ENCODE measurements at regions not wholly inside any gene's neighbourhood (a gene's known extent, or its start where the extent isn't known, plus 50 kb on each side); places are given as distances from the start of the nearest gene placed in this dataset.

DNA sequence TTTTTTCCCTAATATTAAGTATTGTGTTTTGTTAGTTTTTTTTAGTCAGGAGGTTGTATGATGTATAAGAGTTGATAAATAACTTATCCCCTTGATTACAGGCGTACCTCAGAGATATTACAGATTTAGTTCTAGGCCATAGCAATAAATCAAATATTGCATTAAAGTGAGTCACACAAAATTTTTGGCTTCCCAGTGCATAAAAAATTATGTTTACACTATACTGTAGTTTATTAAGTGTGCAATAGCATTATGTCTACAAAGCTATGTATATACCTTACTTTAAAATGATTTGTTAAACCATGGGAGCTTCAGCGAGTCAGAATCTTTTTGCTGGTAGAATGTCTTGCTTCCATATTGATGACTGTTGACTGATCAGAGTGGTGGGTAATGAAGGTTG lies 1180.6 kb upstream of the CDH18 start:
- ATAC-seq (no peak), DNase-seq (no peak)
- Mint-ChIP-seq H3K27me3 (no peaks in the 10 kb centered on the region), H3K9me3 (peaks cover 0 to 16% (median 6%) of the 10 kb centered on the region in 9 donors), H3K27ac (no peak overlapping the region), H3K36me3 (no peaks in the 10 kb centered on the region), H3K4me3 (no peak overlapping the region), H3K4me1 (no peaks in the 10 kb centered on the region)
- POLR2A ChIA-PET: no interaction called here

GRCh38 chr5:21165344-21165743 lies 1177.3 kb upstream of the CDH18 start:
- no peaks in the 10 kb centered on the region for H3K27me3 Mint-ChIP-seq
- H3K36me3 Mint-ChIP-seq: no peaks in the 10 kb centered on the region
- H3K27ac Mint-ChIP-seq: no peak overlapping the region
- POLR2A ChIA-PET: no interaction called here
- no peak for DNase-seq
- H3K9me3 Mint-ChIP-seq: peaks cover 0 to 19% (median 7%) of the 10 kb centered on the region in 9 donors
- H3K4me3 Mint-ChIP-seq: no peak overlapping the region
- H3K4me1 Mint-ChIP-seq: no peaks in the 10 kb centered on the region
- no peak for ATAC-seq

DNA sequence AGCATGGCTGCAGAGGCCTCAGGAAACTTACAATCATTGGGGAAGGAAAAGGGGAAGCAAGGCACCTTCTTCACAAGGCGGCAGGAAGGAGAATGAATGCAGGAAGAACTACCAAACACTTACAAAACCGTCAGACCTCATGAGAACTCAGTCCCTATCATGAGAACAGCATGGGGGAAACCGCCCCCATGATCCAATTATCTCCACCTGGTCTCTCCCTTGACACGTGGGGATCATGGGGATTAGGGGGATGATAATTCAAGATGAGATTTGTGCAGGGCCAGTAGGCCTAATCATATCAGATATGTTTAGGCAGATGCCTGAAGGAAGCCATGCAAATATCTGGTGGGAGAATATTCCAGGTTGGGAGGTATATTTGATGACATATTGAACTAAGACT lies 1176.4 kb upstream of the CDH18 start:
- no peak for DNase-seq
- Mint-ChIP-seq H3K27ac (no peak overlapping the region), H3K27me3 (no peaks in the 10 kb centered on the region), H3K36me3 (no peaks in the 10 kb centered on the region), H3K4me1 (no peaks in the 10 kb centered on the region), H3K4me3 (no peak overlapping the region), H3K9me3 (peaks cover 0 to 19% (median 7%) of the 10 kb centered on the region in 9 donors)
- no peak for ATAC-seq
- POLR2A ChIA-PET: no interaction called here

DNA sequence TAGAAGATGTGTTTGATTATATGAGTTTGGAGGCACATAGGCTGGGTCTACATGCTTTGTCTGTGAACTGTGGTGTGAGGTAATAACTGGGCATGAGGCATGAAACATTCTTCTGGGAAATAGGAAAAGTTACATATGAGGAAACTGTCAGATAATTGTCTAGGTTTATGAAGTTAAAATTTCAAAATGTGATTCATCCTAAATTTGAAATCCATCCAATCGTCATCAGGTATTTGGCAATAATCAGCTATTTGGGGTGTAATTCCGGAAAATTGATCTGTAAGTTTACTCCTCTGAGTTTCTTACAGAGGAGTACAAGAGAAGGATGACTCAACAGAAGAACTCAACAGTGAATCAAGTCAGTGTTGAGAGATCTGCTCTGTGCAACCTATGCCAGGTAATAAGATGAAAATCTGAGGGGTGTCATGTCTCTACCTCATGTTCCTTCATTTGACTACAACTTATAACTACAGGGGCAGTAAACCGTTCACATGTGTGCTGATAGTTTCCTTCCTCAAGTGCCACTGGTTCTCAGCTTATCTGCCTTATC lies 1171.6 kb upstream of the CDH18 start:
- Mint-ChIP-seq H3K4me3 (no peak overlapping the region), H3K4me1 (no peaks in the 10 kb centered on the region), H3K27ac (no peak overlapping the region), H3K27me3 (no peaks in the 10 kb centered on the region), H3K36me3 (no peaks in the 10 kb centered on the region), H3K9me3 (peaks cover 0 to 23% (median 6%) of the 10 kb centered on the region in 9 donors)
- DNase-seq: no peak
- POLR2A ChIA-PET: no interaction called here
- ATAC-seq: no peak

GRCh38 chr5:21154526-21154925 lies 1166.5 kb upstream of the CDH18 start:
- DNase-seq (no peak), ATAC-seq (no peak)
- POLR2A ChIA-PET: no interaction called here
- Mint-ChIP-seq H3K36me3 (no peaks in the 10 kb centered on the region), H3K4me3 (no peak overlapping the region), H3K27me3 (no peaks in the 10 kb centered on the region), H3K4me1 (no peaks in the 10 kb centered on the region), H3K27ac (no peak overlapping the region), H3K9me3 (peaks cover 0 to 14% (median 7%) of the 10 kb centered on the region in 9 donors)

- ATAC-seq (no peak), DNase-seq (no peak)
- H3K36me3 Mint-ChIP-seq: no peaks in the 10 kb centered on the region
- no peaks in the 10 kb centered on the region for H3K4me1 Mint-ChIP-seq
- peaks cover 0 to 19% (median 8%) of the 10 kb centered on the region in 9 donors for H3K9me3 Mint-ChIP-seq
- no peaks in the 10 kb centered on the region for H3K27me3 Mint-ChIP-seq
- no peak overlapping the region for H3K4me3 Mint-ChIP-seq
- POLR2A ChIA-PET: no interaction called here
- H3K27ac Mint-ChIP-seq: no peak overlapping the region
Measured at GRCh38 chr5:21152611-21153010, 1164.6 kb upstream of the CDH18 start.

DNA sequence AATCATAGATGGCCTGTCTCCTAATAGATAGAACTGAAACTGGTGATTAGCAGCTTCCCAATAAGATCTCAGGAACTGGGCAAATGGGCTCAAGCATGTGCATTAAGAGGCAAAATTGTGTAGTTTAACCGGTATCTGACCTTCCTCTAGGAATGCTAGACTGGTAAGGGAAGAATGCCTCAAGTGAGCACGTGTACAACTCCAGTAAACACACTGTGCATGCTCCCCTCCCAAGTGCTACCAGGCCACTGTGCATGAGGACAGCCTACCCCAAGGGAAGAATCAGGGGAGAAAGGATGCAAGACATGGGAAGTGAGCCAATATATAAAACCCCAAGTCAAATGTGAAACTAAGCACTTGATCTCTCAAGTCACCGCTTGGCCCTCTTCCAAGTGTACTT lies 1157.4 kb upstream of the CDH18 start:
- H3K27ac Mint-ChIP-seq: no peak overlapping the region
- no peak overlapping the region for H3K4me3 Mint-ChIP-seq
- POLR2A ChIA-PET: no interaction called here
- H3K9me3 Mint-ChIP-seq: peaks cover 0 to 31% (median 9%) of the 10 kb centered on the region in 9 donors
- ATAC-seq: no peak
- H3K4me1 Mint-ChIP-seq: no peaks in the 10 kb centered on the region
- H3K36me3 Mint-ChIP-seq: no peaks in the 10 kb centered on the region
- DNase-seq: no peak
- H3K27me3 Mint-ChIP-seq: no peaks in the 10 kb centered on the region

DNA sequence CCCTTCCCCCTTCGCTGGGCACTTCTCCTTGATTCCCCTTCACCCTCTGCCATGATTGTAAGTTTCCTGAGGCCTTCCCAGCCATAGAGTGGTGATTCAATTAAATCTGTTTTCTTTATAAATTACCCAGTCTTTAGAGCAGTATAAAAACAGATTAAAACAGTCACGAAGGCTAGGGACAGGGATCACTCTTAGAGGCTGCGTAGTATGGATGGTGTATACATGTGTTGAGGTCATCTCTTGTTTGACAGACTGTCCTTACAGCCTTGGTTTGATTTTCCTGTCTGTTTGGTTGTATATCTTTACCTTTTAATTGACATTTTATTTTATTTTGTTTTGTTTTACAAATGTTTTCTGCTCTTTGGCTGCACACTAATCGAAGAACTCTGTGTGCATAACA lies 1155.7 kb upstream of the CDH18 start:
- POLR2A ChIA-PET: no interaction called here
- H3K27ac Mint-ChIP-seq: no peak overlapping the region
- ATAC-seq: no peak

DNA sequence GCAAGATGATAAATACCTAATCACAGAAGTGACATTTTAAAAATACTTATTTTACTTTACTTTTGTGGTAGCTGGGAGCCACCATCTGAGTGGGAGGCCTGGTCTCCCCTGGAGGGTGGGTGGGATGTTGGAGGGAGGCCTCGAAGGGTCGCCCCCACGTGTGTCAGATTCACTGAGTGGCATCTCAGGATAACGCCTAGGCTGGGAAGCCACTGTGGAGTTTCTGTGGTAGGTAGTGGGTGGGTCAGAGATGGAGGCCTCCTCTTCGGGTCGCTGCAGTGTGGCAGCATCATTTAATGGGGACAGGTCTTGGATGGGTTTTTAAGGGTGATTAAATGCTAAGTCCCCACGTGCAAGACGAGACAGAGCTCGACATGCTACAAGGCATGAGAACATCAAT lies 1154.8 kb upstream of the CDH18 start:
- H3K4me3 Mint-ChIP-seq: no peak overlapping the region
- ATAC-seq: no peak
- H3K9me3 Mint-ChIP-seq: peaks cover 0 to 20% (median 8%) of the 10 kb centered on the region in 9 donors

More for the DNA sequence above, 1155.7 kb upstream of the CDH18 start:
- Mint-ChIP-seq H3K4me3 (no peak overlapping the region), H3K36me3 (no peaks in the 10 kb centered on the region), H3K9me3 (peaks cover 0 to 23% (median 11%) of the 10 kb centered on the region in 9 donors), H3K4me1 (no peaks in the 10 kb centered on the region), H3K27me3 (no peaks in the 10 kb centered on the region)
- no peak for DNase-seq

GRCh38 chr5:21140987-21141386 lies 1153.0 kb upstream of the CDH18 start:
- H3K27me3 Mint-ChIP-seq: no peaks in the 10 kb centered on the region
- H3K36me3 Mint-ChIP-seq: no peaks in the 10 kb centered on the region
- no peak overlapping the region for H3K4me3 Mint-ChIP-seq
- H3K9me3 Mint-ChIP-seq: peaks cover 0 to 20% (median 7%) of the 10 kb centered on the region in 9 donors
- POLR2A ChIA-PET: no interaction called here
- no peak for ATAC-seq
- peak overlapping the region in 1 of 10 donors; percentile 40 for H3K27ac Mint-ChIP-seq
- no peaks in the 10 kb centered on the region for H3K4me1 Mint-ChIP-seq
- DNase-seq: no peak

More for the DNA sequence above, 1154.8 kb upstream of the CDH18 start:
- H3K36me3 Mint-ChIP-seq: no peaks in the 10 kb centered on the region
- no peaks in the 10 kb centered on the region for H3K27me3 Mint-ChIP-seq
- POLR2A ChIA-PET: no interaction called here
- H3K4me1 Mint-ChIP-seq: no peaks in the 10 kb centered on the region
- no peak overlapping the region for H3K27ac Mint-ChIP-seq
- no peak for DNase-seq

- no peak overlapping the region for H3K4me3 Mint-ChIP-seq
- no peak overlapping the region for H3K27ac Mint-ChIP-seq
- peaks cover 0 to 14% (median 2%) of the 10 kb centered on the region in 9 donors for H3K9me3 Mint-ChIP-seq
- no peak for ATAC-seq
- no peaks in the 10 kb centered on the region for H3K36me3 Mint-ChIP-seq
- H3K4me1 Mint-ChIP-seq: no peaks in the 10 kb centered on the region
- H3K27me3 Mint-ChIP-seq: no peaks in the 10 kb centered on the region
- DNase-seq: no peak
- POLR2A ChIA-PET: no interaction called here
Measured at GRCh38 chr5:21126236-21126635, 1138.2 kb upstream of the CDH18 start.

GRCh38 chr5:21125238-21125983 lies 1137.4 kb upstream of the CDH18 start:
- Mint-ChIP-seq H3K4me3 (no peak overlapping the region), H3K36me3 (no peaks in the 10 kb centered on the region), H3K27ac (no peak overlapping the region), H3K4me1 (no peaks in the 10 kb centered on the region), H3K9me3 (peaks cover 0 to 14% (median 2%) of the 10 kb centered on the region in 9 donors), H3K27me3 (no peaks in the 10 kb centered on the region)
- POLR2A ChIA-PET: no interaction called here
- ATAC-seq (no peak), DNase-seq (no peak)

- no peak for DNase-seq
- Mint-ChIP-seq H3K4me3 (no peak overlapping the region), H3K36me3 (no peaks in the 10 kb centered on the region), H3K27me3 (no peaks in the 10 kb centered on the region), H3K27ac (no peak overlapping the region), H3K9me3 (peaks cover 0 to 34% (median 5%) of the 10 kb centered on the region in 9 donors), H3K4me1 (no peaks in the 10 kb centered on the region)
- no peak for ATAC-seq
- POLR2A ChIA-PET: no interaction called here
Measured at GRCh38 chr5:21121213-21121612, 1133.2 kb upstream of the CDH18 start.

- POLR2A ChIA-PET: no interaction called here
- H3K4me3 Mint-ChIP-seq: no peak overlapping the region
- ATAC-seq (no peak), DNase-seq (no peak)
- H3K27me3 Mint-ChIP-seq: no peaks in the 10 kb centered on the region
- H3K27ac Mint-ChIP-seq: no peak overlapping the region
- H3K4me1 Mint-ChIP-seq: no peaks in the 10 kb centered on the region
- H3K9me3 Mint-ChIP-seq: peaks cover 0 to 8% (median 3%) of the 10 kb centered on the region in 9 donors
- peaks cover 0 to 2% (median 0%) of the 10 kb centered on the region in 3 donors for H3K36me3 Mint-ChIP-seq
Measured at GRCh38 chr5:21097661-21098060, 1109.7 kb upstream of the CDH18 start.

Measured in naive thymus-derived CD8-positive, alpha-beta T cell (primary cell).